GM13976 (cell line): ENCODE measurements at regions not wholly inside any gene's neighbourhood (a gene's known extent, or its start where the extent isn't known, plus 50 kb on each side); places are given as distances from the start of the nearest gene placed in this dataset.

ENCODE experiments used
- DNase-seq: peaks from one replicate; pipeline ENCODE4 v3.0.0; 2012; ENCODE audit warnings: low spot score
- in situ Hi-C: fragments of 300-500 bp; cut with MboI; formaldehyde crosslinking; loops from one replicate; pipeline ENCODE4 v1.12.0; 2022; ENCODE audit warnings: low sequenced_read_pairs, mixed read lengths, inconsistent platforms; ENCODE audit not compliant: unreplicated experiment
- TF ChIP-seq, protein P1 (sequence below): IDR thresholded peaks from 2 replicates; pipeline ENCODE4 v1.5.1; 2012; ENCODE audit warnings: borderline replicate concordance, mild to moderate bottlenecking; ENCODE audit not compliant: insufficient read depth; ENCODE audit errors: extremely low read depth, missing control alignments, control extremely low read depth

GRCh38 chr14:53525608-53526007 is 372.5 kb upstream of the DDHD1 start:
- TF ChIP-seq, protein P1, sequence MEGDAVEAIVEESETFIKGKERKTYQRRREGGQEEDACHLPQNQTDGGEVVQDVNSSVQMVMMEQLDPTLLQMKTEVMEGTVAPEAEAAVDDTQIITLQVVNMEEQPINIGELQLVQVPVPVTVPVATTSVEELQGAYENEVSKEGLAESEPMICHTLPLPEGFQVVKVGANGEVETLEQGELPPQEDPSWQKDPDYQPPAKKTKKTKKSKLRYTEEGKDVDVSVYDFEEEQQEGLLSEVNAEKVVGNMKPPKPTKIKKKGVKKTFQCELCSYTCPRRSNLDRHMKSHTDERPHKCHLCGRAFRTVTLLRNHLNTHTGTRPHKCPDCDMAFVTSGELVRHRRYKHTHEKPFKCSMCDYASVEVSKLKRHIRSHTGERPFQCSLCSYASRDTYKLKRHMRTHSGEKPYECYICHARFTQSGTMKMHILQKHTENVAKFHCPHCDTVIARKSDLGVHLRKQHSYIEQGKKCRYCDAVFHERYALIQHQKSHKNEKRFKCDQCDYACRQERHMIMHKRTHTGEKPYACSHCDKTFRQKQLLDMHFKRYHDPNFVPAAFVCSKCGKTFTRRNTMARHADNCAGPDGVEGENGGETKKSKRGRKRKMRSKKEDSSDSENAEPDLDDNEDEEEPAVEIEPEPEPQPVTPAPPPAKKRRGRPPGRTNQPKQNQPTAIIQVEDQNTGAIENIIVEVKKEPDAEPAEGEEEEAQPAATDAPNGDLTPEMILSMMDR: no peak
- DNase-seq: no peak
- in situ Hi-C loops: loop anchor here (25.0 kb wide), 1 partner anchor 812 kb away; no protein-coding TSS in a partner anchor

- in situ Hi-C loops: no loop called here
Observed at GRCh38 chr14:53524391-53524790, 371.3 kb upstream of the DDHD1 start.

DNA sequence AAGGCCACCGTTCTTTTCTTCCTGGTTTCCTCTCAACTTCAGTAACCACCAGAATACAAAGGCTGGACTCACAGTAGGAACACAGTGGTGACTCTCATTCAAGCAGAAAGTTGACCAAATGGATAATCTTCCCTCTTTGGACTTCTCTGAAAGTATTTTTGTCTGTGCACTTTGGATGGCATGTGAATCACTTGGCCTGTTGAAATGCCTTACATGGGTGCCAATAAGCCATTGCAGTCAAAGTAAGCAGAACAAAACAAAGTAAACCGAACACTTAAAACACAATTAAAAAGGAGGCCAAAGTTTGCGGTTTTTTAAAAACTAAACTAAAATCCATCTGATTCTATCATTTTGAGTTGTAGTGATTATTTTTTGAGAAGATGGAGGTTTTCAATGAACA is 370.1 kb upstream of the DDHD1 start:
- TF ChIP-seq, protein P1: no peak
- in situ Hi-C loops: no loop called here
- DNase-seq: no peak

More at GRCh38 chr14:53524391-53524790, 371.3 kb upstream of the DDHD1 start:
- TF ChIP-seq, protein P1: no peak
- no peak for DNase-seq

GRCh38 chr14:53520078-53520928 is 367.2 kb upstream of the DDHD1 start:
- in situ Hi-C loops: no loop called here
- DNase-seq: no peak
- TF ChIP-seq, protein P1: no peak

DNA sequence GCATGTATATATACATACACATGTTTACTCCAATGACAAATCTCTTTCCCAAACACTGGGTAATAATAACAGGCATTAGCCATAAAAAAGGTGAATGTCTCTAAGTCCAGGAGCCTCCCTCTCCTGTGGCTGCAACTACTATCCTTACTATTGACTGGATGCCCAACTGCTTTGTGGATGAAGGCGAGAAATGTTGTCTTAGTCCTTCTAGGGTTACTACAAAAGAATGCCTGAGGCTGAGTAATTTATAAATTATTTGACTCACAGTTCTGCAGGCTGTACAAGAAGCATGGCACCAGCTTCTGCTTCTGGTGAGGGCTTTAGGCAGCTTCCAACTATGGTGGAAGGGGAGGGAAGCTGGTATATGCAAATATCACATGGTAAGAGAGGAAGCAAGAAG is 366.0 kb upstream of the DDHD1 start:
- in situ Hi-C loops: no loop called here
- TF ChIP-seq, protein P1: no peak
- DNase-seq: no peak

- TF ChIP-seq, protein P1: no peak
- no peak for DNase-seq
- in situ Hi-C loops: no loop called here
Observed at GRCh38 chr14:53517270-53517960, 364.3 kb upstream of the DDHD1 start.
